SKM-1 (cell line): ENCODE measurements at regions not wholly inside any gene's neighbourhood (a gene's known extent, or its start where the extent isn't known, plus 50 kb on each side); places are given as distances from the start of the nearest gene placed in this dataset.

ENCODE experiments used
- DNase-seq: peaks from one replicate; lab custom pipeline; 2025; ENCODE audit not compliant: unreplicated experiment; lab: John Stamatoyannopoulos, UW

- no peak for DNase-seq
Observed at GRCh38 chr7:142418326-142418725, 160.5 kb upstream of the PRSS58 start.

DNA sequence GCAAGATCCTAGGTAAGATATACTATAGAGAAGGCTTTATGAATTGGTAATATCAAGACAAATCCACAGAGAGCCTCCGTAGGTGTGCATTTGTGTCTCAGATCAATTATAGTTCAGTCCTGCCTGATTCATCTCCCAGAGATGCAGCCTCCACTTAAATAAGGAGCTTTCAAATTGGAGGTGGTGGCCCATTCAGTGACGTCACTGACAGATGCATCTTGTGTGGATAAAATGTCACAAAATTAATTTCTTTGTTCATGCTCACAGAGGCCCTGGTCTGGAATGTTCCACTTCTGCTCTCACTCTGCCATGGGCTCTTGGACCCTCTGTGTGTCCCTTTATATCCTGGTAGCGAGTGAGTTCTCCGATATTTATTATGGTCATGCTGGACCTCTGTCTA, 157.1 kb upstream of the PRSS58 start:
- no peak for DNase-seq

GRCh38 chr7:142414135-142414534, 156.3 kb upstream of the PRSS58 start:
- no peak for DNase-seq

GRCh38 chr7:142413280-142414000, 155.6 kb upstream of the PRSS58 start:
- DNase-seq: no peak

DNA sequence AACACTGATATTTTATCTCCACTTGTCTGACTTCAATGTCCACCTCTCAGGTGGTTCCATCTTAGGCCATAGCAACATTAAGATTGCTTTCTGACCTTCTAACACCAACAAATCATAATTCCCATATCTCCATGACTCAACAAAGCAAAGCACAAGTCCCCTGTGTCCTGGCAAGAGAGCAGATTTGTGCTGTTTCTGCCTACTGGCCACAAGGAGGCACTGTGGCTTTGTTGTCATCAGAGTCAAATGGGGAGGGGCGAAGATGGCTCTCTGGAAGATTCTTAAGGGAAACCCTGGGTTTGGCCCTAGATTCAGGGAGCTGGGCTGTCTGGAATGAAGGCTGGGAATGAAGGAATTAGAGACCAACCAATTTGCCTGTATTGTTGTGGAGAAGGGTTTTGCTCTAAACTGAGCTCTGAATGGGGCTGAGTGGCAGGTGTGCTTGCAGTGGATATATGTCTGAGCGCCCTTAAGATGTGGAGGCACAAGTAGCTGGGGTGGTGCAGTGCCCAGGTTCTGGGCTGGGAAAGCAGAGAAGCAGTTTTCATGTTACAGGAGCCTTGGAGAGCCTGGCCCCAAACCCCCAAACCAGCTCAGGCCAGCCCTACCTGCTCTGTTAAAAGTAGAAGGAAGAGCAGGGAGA, 154.8 kb upstream of the PRSS58 start:
- peak; percentile 63 for DNase-seq

DNA sequence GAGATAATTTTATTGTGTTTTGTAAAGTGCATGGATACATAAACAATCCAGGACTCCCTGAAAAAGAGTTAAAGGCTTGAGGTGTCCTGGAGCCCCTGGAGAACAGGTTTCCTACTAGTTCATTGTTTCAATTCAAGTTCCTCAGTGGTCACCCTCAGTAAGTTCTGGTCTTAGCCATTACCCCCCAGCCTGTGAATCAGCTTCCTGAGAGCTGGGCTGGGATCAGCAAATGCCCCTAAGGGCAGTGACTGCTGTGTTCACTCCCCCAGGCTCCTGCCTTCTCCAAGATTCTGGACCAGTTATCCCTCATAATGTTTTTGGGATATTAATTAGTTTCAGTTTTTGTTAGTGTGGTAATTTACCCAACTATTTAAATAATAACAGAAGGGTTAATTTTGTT, 151.6 kb upstream of the PRSS58 start:
- DNase-seq: no peak

- DNase-seq: no peak
Observed at GRCh38 chr7:142408794-142409193, 150.9 kb upstream of the PRSS58 start.

DNA sequence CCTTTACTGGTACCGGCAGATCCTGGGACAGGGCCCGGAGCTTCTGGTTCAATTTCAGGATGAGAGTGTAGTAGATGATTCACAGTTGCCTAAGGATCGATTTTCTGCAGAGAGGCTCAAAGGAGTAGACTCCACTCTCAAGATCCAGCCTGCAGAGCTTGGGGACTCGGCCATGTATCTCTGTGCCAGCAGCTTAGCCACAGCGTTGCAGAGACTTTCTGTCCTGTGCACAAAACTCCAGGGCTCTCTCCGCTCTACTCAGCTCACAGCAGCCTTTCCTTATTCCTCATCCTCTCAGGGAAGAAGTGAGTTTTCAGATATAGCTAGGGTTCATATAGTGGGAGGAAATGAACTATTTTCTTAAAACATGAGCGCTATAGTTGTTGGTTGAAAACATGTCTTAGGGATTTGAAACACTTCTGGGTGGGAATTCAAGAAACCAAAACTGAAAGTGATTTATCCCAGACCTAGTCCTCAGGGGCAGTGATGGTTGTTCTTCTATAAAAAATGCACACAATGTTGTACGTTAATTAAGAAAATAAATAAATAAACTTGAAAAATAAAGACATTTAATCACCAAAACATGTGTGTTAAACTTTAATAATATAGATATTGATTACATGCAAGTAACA, 150.2 kb upstream of the PRSS58 start:
- no peak for DNase-seq

DNA sequence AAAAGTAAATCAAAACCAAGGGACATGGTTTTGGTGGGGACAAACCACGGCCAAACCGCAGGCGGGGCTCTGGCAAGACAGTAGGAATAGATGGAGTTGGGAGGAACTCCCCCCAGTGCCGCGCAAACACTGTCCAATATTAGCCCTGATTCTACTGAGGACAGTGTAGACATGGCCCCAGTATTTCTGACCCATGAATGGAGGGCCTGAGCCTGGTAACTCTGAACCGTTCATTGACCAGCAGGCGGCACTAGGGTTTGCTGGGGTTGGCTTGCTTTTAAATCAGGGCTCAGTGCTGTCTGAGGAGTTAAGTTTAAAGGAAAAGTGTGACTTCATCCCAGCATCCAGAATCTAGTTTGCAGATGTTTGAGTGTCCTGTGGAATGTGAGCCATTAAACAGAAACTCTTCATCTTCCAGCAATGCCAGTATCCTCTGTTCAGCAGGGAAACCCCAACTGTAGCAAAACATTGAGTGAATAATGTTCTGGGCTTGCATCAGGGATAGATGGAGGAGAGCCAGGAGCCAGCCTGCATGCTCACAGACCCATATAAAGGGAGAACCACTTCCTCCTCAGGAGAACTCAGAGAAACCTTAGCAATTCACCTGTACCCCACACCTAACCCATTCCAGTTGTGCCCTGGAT, 147.4 kb upstream of the PRSS58 start:
- no peak for DNase-seq

DNA sequence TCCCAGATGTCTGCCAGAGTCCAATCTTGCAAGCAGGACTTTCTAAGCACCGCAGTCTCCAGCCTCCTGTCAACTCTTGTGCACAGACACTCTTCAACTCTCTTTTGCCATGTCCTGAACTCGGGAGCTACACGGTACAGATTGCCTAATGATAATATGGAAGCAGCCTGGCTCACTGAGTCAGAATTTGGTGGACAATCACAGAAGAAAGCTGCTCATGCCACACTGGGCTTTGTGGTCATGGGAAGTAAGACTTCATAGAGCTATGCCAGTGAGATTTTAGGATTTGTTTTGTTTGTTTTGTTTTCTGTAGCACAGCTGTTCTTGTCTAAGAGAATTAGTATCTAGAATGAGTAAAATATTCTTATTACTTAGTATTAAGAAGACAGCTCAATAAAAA, 144.1 kb upstream of the PRSS58 start:
- DNase-seq: no peak

DNA sequence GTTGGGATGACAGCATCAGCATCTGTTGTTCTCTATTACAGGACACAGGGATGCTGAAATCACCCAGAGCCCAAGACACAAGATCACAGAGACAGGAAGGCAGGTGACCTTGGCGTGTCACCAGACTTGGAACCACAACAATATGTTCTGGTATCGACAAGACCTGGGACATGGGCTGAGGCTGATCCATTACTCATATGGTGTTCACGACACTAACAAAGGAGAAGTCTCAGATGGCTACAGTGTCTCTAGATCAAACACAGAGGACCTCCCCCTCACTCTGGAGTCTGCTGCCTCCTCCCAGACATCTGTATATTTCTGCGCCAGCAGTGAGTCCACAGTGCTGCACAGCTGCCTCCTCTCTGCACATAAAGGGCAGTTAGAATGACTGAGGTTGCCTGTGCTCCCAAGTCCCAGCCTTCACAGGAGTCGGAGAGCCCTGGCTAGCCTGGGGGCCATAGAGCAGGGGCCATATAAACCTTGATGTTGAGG, 142.2 kb upstream of the PRSS58 start:
- DNase-seq: no peak

DNA sequence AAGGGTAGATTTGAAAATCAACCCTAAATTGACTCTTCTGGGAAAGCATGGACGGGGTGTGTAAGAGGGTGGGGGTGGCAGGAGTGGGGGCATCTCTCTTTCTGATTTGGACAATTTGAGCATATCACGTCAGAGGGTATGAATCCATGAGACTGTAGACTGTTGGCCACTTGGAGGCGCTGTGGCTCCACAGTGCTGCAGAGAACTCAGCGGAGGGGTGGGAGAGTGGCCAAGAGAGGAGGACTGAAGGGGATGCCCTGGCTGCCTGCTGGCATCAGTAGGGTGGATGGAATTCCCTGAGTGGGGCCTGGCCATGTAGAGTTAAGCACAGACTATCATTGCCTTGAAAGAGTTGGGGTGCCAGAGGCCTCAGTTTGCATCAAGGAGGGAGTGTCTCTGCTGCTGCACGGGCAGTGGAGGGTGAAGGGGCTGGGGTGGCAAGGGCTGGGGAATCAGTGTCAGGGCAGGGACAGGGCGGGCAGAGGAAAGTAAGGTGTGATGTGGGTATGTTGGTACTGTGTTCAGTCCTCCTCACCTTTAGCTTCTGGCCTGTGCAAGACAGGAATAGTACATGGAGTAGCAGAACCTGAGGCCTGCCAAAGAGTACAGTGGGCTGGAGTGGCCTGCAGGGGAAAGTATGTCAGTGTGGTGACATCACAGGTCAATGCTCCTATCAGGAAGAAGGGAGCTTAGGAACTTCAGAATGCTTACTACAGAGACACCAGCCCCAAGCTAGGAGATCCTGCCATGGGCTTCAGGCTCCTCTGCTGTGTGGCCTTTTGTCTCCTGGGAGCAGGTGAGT, 133.5 kb upstream of the PRSS58 start:
- peak; percentile 13 for DNase-seq

DNA sequence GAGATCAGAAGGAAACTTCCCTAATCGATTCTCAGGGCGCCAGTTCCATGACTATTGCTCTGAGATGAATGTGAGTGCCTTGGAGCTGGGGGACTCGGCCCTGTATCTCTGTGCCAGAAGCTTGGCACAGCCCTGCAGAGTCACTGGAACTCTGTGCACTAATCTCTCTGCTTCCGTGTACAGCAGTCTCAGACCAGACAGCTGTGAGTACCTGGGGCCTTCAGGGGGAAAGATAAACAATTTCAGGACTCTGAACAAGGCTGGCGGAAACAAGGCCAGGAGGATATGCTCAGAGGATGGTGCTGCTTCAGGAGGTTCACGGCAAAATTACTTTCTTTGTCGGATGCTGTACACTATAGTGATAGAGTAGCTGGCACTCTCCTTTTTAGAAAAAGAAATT, 131.7 kb upstream of the PRSS58 start:
- no peak for DNase-seq

DNA sequence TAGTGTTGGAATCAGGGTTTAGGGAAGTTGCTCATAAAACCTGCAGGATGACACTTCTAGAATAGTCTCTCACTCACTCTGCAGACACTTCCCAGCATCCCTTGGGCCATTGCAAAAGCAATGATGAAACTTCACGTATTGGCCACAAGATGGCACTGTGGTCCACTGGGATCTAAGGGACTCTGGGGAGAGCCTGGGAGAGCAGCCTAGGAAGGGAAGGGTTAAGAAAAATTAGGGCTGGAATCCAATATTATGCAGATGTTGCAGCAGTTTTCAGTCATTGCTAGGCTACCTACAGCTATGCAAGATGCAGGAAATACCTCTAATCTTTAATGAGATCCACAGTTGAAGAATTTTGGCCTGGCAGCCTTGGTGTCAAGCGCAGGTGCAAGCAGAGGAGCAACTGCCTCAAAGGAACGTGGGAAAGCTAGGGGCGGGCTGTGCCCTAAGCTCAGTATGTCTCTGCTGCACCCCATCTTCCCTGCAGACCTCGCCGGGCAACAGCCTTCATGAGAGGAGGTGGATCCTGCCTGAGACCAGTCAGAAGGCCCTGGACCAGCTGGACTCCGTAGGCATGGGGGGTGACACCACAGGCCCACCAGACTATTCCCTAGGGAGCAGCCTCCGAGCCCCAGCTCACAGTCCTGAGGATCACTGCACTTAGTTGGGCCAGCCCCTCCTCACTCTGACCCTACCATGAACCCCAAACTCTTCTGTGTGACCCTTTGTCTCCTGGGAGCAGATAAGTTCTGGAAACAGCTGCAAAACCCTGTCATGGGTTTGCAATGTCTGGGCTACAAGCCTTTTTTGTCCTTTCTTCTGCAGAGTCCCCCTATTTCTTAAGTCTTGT, 127.9 kb upstream of the PRSS58 start:
- DNase-seq: peak; percentile 63

DNA sequence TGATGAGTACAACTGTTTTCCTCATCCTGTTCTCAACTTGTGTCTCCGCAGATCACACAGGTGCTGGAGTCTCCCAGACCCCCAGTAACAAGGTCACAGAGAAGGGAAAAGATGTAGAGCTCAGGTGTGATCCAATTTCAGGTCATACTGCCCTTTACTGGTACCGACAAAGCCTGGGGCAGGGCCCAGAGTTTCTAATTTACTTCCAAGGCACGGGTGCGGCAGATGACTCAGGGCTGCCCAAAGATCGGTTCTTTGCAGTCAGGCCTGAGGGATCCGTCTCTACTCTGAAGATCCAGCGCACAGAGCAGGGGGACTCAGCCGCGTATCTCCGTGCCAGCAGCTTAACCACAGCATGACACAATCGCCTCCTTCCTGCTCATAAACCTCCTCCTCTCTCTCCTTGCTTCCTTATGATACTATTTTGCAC, 126.7 kb upstream of the PRSS58 start:
- DNase-seq: peak; percentile 92

DNA sequence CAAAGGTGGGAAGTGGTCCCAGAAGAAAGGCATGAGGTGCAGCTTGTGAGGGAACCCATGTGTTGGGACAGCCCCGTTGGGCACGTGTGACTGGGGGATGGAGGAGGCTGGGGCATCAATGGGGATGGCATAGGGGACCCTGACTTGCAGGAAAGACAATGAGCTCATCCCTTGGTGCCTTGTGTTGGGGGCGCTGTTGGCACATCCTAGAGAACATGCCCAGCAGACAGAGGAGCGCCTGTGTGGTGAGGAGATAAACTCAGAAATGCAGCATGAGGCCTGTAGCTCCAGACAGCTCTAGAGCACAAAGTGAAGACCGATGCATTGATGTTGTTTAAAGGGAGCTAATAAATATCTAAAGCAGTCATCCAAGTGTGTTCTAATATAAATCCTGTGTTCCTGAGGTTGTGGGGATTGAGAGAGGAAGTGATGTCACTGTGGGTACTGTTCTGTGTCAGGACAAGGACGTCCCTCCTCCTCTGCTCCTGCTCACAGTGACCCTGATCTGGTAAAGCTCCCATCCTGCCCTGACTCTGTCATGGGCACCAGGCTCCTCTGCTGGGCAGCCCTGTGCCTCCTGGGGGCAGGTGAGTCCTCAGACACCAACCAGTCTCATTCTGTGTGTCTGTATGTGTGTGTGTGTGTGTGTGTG, 126.1 kb upstream of the PRSS58 start:
- DNase-seq: peak; percentile 13

GRCh38 chr7:142381727-142382390, 124.0 kb upstream of the PRSS58 start:
- no peak for DNase-seq

- no peak for DNase-seq
Observed at GRCh38 chr7:142380069-142380468, 122.2 kb upstream of the PRSS58 start.
